NCI-H524 (cell line): ENCODE measurements at regions not wholly inside any gene's neighbourhood (a gene's known extent, or its start where the extent isn't known, plus 50 kb on each side); places are given as distances from the start of the nearest gene placed in this dataset.
A peak's percentile ranks its signal among the peaks of the same experiment; 100 is the strongest.

Experiments
- DNase-seq, 2 experiments: peaks; one replicate each; lab custom pipeline; 2025; lab: John Stamatoyannopoulos, UW

DNA sequence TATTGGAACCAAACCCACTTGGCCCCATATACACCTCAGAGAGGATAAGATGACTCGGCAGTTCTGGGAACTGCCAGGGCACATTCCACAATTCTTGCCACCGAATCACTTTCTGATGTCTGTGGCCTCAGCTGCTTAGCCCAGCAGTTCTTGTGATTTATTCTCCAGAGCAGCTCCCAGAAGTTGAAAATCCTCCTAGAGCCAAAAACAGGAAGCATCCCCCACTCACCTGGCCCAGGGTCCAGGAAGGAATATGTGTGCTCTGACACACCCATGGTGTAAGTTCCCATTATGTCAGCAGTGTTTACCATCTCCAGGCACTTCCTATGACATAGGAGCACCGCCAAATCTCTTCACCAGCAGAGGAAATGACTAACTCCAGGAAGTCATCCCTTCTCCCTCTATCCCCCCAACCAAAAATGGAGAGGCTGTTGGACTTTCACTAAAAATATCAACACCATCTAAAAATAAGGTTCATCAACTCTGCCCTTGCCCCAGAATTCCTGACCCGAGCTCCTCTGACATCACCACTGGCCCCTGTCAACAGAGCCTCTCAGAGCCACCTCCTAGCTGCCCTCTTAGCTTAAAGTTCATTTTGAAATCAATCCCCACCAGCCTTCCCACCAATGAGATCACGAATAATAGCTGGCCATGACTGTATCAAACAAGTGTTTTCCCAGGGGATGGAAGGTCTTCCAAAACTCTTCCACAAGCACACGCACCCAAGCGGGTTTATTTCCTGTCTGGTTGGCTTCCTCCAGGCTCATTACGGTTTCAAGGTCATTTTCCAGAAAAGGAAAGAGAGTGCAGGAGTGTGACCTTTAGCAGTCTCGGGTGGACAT lies 223.1 kb upstream of the PARD3B start:
- DNase-seq = no peak

DNA sequence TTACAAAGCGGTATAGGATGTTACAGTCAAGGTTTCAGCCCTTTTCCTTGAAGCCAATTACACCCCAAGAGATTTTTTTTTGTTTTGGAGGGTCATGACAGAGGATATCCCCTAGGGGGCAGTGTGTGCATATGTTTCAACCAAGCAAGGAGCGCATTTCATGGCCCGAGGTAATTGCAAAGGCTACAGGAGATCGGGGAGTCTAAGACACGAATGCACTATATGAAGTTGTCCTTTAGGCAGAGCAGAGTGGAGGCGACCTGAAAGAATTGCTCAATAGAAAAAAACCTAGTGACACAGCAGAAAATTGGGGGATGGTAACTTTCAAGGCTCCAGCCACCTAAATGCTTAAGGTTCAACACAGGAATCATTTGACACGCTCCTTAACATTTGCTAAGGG lies 219.8 kb upstream of the PARD3B start:
- DNase-seq = peak; percentile 44 to 81

DNA sequence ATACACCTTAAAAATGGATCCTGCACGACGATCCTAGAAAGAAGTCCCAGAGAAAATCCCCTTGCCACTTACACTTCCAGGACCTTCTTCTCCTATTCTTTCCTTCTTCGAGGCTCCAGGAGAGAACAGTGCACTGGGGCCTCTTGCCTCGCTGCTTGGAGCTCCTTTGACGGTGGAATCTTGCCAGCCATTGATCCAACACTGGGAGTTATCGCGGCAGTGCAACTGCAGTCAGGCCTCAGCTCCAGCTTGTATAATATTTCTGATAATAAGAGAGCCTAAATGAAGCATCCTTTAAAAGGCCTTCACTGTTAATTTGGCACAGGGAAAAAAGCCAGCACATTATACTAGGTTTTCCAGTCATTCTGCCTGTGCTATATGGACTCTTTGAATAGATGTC lies 216.9 kb upstream of the PARD3B start:
- no peak for DNase-seq

DNA sequence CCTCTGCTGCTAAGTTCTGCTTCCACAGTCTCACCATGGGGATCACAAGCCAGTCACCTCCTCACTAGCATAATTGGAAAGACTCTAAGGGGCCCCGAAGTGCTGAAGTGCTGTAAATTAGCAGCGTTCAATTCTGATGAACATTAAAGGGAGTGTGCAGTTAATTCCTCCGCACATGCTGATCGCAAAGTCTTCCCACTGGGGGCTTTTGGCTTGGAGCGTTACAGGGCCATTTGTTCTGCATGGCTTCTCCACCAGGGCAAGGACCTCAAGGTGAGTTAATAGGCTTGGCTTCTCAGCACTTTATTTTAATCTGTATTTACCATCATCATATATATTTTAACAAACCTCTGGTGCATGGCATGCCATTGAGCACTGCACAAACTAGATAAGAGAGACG lies 216.3 kb upstream of the PARD3B start:
- DNase-seq = no peak

DNA sequence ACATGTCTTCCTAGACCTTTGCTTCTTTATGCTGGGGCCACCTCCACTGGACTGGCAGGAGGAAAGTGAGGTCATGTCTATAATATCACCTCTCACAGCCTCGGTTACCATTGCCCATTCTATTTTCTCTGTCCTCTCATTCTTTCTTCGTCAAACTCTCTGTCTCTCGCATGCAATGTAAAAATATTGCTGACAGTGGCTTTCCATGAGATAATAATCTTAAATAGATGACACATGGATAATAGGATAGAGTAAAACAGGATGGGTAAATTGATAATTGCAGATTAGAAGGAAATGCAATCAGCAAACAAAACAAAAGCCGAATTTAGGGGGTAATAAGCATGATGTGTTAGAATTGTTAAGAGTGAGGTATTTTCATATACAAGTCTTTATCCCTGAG lies 215.7 kb upstream of the PARD3B start:
- DNase-seq = no peak

DNA sequence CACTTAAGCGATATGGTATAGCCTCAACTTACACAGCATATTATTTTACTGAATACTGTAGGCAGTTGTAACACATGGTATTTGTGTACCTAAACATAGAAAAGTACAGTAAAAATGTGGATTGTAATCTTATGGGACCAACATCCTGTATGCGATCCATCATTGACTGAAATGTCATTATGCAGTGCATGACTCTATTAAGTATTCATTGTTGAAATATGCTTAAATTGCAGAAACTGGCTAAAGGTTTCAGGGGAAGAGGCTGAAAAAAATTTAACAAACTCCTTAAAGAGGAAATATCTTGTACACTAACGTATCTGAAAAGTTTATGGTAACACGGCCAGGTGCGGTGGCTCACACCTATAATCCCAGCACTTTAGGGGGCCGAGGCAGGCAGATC lies 214.1 kb upstream of the PARD3B start:
- DNase-seq = no peak

DNA sequence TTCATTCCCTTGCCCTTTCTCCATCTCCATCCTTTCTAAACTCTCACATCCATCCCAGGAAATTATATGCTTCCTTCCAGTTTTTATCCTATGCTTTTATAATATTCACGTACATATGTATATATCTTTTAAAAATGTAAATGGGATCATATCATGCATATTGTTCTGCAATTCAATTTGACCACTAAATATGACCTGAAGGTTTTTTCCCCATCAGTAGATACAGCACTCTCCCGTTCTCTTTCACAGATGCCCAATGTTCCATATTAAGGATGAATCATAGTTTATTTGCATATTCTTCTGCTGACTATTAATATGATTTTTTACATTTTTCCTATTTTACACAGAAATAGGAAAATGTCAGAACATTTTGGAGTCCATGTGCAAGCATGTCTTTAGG lies 213.3 kb upstream of the PARD3B start:
- DNase-seq = no peak

DNA sequence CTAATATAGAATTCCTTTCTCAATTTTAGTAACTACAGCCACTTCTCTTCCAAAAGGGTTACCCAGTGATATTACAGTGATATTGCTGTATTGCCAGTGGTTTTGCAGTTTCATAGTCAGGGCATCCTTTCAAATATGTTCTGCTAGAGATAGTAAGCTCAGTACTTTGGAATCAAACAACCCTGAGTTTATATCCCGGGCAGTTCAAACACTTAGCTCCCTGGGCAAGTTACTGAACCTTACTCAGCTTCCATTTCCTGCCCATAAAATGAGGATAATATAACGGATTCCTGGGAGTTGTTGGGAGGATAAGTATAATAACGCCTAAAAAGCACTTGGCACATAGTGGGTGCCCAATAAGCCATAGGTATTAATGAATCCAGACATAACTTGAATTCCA lies 212.6 kb upstream of the PARD3B start:
- no peak for DNase-seq

DNA sequence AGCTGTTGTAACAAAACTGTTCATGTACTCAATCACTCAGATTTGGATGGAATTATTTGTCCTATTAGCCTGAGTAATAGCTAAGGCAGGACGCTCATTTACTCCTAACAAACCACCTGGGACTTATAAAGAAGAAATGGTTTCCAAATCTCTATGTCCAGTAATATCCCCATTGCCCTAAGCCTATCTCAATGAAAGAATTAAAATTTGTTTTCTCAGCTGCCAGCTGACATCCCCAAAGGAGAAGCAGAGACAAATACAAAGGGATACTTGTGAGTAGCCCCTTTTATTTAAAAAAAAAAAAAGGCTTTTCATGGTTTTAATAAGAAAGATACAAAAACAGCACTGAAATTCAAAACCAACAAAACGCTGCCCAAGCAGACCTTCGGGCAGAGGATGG lies 211.4 kb upstream of the PARD3B start:
- DNase-seq = no peak

DNA sequence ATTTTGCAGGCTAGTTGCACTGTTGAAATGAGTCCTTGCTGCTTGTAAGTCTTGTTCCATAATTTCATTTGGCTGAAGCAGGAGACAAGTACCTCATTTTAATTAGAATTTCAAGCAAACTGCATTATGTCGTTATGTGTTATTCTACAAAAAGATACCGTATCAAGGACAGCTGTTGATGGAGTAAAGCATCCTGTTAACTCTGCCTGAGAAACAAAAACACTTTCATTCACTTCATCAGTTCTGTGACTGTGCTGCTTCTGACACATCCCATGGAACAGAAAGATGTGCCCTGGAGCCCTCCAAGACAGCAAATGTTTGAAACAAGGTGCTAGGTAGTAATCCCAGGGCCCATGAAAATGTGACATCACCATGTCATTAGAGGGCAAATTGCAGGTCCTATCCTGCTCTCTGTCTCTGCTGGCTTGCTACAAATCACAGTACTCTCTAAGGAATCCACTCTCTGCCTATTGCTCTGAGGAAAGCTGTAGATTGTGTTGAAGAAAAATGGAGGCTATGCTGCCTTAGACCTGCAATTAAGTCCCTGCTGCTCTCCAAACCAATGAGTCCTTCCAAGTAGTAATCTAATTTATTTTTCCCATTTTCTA lies 209.7 kb upstream of the PARD3B start:
- no peak for DNase-seq

DNA sequence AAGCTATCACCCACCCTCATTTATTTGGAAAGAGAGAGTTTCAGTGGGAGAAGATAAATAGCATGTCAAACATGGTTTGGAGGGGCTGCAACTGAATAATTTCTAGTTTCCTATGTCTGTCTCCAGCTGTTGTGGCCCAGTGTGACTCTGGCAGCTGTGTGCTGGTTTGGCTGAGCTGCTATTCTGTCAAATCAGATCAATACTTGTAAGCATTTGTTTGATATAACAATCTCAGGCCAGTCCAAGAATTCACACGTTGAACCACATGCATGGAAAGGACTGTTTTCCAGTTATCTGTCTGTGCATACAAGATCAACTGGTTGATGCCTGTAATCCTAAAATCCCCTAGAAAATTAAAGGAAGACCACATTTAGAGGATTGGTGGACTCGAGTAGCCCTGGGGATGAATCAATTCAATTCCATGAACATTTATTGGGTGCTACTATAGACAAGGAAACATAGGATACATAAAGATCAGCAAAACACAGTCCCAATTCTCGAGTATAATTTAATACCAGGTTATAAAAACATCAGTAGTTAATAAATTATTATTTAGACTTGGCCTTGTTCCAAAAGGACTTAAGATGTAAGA lies 209.0 kb upstream of the PARD3B start:
- DNase-seq = no peak

DNA sequence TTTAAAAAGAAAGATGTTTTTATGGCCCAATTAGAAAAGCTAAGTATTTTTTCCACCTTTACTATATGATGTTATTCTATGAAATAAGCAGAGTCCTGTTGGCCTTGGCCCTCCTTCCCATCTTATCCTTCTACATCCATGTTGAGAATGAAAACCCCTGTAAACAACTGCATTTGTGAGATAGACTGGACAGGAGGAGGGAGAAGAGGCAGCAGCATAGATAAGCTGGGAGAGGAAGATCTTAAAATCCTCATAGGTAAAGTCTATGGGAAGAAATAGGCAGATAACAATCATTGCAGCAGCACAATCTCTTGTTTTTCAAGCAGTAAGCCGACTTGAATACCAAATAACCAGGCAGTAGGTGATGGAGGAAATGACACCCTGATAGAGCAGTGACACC lies 207.6 kb upstream of the PARD3B start:
- no peak for DNase-seq

DNA sequence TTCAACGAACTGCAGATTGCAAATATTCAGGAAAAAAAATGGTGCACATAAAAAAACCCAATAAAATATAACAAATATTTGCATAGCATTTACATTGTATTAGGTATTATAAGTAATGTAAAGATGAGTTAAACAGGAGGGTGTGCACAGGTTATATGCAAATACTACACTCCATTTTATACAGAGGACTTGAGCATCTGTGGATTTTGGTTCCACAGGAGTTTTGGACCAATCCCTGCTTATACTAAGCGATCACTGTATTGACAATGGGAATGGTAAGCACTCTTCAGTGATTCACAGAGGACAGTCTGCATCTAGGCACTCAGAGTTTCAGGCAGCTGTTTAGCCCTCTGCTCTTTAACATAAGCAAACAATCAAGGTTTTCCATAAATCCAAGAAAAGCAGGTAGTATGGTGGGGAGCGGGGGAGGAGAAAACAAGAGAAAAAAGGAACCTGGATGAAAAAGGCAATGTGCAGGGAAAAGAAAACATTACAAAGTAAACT lies 206.0 kb upstream of the PARD3B start:
- no peak for DNase-seq

DNA sequence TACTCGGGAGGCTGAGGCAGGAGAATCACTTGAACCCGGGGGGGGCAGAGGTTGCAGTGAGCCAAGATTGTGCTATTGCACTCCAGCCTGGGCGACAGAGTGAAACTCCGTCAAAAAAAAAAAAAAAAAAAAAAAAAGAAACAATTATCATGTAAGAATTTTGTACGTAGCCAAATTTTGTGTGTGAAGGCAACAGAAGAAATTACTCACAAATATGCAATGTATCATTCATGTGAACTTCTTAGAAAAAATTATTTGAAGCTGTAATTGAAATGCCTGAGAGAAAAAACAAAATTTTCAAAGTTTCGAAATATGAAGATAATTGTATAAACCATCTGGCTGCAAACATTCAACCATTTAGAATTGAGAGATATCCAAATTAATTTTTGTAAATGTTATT lies 204.8 kb upstream of the PARD3B start:
- DNase-seq = no peak

DNA sequence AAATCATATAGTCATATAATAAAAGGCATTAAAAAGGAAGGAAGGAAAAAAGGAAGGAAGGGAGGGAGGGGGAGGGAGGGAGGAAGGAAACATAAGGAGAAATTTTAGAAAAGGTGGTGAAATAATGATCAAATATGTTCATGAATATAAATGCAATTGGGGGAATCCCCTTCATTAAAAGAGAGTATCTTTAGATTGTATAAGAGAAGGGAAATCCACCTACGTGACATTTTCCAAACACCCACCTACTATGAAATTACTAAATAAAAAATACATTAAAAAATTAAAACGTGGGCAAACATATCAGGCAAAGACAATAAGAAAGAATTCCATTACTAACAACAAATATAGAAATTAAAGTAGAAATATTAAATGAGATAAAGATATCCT lies 203.4 kb upstream of the PARD3B start:
- no peak for DNase-seq

DNA sequence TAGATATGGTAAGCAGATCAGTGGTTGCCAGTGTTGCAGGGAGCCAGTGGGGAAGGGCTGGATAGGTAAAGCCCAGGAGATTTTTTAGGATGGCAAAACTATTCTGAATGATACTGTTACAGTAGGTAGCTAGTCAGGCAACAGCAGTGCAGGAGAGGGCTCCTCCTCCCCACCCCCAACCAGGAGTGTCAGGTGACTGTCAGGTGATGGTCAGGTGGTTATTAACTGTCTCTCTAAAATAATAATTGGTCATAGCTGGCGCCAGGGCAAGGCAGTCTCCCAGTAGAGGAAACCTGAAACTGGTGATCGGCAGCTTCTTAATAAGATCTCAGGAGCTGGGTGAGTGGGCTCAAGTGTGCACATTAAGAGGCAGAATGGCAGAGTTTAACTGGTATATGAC lies 201.6 kb upstream of the PARD3B start:
- peak; percentile 80 to 89 for DNase-seq

DNA sequence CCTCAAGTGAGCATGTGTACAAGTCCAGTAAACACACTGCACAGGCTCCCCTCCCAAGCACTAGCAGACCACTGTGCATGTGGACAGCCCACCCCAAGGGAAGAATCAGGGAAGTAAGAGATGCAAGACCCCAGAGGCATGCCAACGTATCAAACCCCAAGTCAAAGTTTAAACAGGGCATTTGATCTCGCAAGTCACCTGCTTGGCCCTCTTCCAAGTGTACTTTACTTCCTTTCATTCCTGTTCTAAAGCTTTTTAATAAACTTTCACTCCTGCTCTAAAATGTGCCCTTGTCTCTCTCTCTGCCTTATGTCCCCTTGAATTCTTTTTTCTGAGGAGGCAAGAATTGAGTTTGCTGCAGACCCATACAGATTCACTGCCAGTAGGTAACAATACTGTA lies 201.2 kb upstream of the PARD3B start:
- DNase-seq = no peak

DNA sequence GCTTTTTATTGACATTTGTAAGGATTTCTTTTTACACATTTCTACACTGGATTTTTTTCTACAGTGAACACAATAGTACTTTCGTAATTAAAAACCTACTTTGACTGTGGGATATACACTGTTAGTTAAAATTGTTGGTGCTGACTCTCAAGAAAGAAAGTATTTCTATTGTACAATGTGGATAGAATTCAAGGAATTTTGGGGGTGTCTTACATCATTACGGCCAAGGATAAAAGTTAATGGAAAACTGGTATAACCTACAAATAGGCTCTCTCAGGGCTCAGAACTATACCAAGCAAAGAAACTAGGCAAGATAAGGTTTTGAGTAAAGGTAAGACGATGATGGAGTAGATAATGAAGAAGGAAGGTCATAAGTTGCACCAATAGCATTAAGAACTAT lies 198.4 kb upstream of the PARD3B start:
- no peak for DNase-seq

DNA sequence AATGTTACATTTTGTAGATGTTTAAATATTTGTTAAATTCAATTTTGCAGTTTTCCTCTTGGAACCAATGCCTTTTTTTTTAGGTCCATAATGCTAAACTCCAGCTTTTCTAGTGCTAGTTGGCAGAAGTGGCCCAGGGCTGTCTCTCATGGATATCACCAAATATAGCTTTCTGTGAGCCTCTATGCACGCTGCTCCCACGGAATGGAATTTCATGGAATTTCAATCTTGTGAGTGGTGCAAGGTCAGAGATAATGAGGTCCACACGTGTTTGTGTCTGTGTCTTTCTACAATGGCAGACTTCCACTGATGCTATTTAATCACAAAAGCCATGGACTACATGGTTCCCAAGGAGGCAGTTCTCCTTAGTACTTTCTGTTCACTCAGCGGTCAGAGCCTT lies 191.5 kb upstream of the PARD3B start:
- DNase-seq = no peak

DNA sequence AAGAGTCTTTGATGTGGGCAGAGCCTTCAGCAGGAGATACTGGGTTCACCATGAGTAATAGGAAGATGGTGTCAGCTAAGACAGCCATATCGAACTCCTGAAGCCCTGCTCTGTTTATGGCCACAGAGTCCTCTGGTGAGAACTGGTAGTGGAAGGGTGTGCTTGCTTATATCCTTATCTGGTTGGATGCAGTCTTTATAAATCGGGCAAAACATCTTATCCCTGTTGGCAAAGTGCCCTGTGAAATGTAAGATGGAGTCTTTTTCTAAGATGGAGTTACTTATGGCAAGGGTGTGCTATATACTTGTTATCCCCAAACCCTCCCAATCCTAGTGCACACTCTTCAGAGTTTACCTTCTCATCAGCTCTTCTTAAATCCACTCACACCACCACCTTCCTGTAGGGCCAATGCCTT lies 190.8 kb upstream of the PARD3B start:
- DNase-seq = no peak

DNA sequence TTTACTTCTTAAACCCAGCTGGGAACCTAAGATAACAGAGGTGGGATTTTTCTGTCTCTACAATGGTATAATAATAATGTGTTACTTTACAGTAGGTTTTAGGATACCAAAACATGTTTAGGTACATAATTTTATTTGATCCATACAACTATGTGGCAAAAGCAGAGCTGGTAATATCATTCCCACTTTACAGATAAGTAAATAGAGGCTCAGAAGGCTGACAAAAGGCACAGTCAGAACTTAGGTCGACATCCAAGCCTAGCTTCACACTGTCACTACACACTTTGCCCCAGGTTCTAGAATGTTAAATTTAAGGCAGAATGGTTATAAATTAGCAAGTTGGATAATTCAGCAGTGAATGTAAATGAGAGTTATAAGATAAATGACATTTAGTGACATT lies 189.6 kb upstream of the PARD3B start:
- no peak for DNase-seq

DNA sequence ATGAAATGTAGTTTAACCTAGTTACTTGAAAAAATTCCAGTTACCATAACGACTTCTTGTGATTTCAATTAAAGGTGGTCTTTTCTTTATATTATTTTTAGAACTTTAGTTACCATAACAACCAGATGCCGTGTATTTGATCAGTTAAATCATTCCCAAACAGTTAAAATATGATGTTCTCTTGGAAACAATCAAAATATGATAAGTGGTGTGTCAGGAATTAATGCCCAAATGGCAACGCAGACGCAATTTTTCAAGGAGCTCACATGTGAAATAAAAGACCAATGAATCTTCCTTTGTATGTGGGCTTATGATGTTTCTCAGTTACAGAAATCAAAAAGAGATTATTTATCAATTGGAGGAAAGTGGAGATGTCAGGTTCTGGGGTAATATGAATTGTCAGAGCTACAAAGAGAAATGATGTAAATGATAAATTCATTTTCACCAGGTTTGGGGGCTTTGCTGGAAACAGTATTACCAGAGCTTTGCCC lies 189.1 kb upstream of the PARD3B start:
- DNase-seq = no peak

DNA sequence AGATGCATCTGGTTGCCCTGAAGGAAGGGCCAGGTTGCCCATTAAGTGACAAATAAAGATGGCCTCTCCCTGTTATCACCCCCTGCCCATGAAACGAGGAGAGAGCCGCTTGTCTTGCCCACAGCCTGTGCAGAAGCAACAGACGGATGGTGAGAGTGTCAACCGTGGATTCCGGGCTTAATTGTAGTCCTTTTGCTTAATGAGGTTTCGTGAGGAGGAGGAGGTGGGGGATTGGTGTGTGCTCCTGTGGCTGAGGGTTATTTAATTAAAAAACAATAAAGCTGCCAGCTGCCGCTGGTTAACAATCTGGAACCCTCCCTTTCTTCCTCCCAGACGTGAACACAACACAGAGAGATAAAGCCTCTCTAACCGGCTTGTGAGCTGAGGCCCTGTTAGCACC lies 188.0 kb upstream of the PARD3B start:
- DNase-seq = peak; percentile 97 to 98
